Glutamatergic neuron (in vitro differentiated cells): ENCODE measurements at regions not wholly inside any gene's neighbourhood (a gene's known extent, or its start where the extent isn't known, plus 50 kb on each side); places are given as distances from the start of the nearest gene placed in this dataset.

Experiments used
- DNase-seq: peaks from one replicate; pipeline ENCODE4 v3.0.0; 2022
- H3K27ac Mint-ChIP-seq: one replicate; pipeline ENCODE4 v1.8.0; 2020; ENCODE audit warnings: mild to moderate bottlenecking, mixed read lengths, inconsistent platforms; ENCODE audit not compliant: unreplicated experiment
- H3K27me3 Mint-ChIP-seq: one replicate; pipeline ENCODE4 v1.8.0; 2020; ENCODE audit warnings: mild to moderate bottlenecking, moderate library complexity, mixed read lengths, inconsistent platforms; ENCODE audit not compliant: unreplicated experiment
- H3K36me3 Mint-ChIP-seq: one replicate; pipeline ENCODE4 v1.8.0; 2020; ENCODE audit warnings: mild to moderate bottlenecking, mixed read lengths, inconsistent platforms; ENCODE audit not compliant: unreplicated experiment
- H3K4me1 Mint-ChIP-seq: one replicate; pipeline ENCODE4 v1.8.0; 2020; ENCODE audit warnings: mild to moderate bottlenecking, low read depth, mixed read lengths, inconsistent platforms; ENCODE audit not compliant: unreplicated experiment
- H3K4me3 Mint-ChIP-seq: one replicate; pipeline ENCODE4 v1.8.0; 2020; ENCODE audit warnings: mild to moderate bottlenecking, mixed read lengths, inconsistent platforms; ENCODE audit not compliant: unreplicated experiment
- H3K9me3 Mint-ChIP-seq: one replicate; pipeline ENCODE4 v1.8.0; 2020; ENCODE audit warnings: mild to moderate bottlenecking, moderate library complexity, mixed read lengths, inconsistent platforms; ENCODE audit not compliant: unreplicated experiment
- CTCF ChIP-seq: fragments of 200-600 bp; sonication (generic); IDR thresholded peaks from one replicate; pipeline ENCODE4 v1.5.0; 2021; ENCODE audit not compliant: partially characterized antibody, unreplicated experiment

- H3K9me3 Mint-ChIP-seq: no peaks in the 10 kb centered on the region
- TF ChIP-seq CTCF: no peak
- no peak for DNase-seq
- H3K27me3 Mint-ChIP-seq: no peaks in the 10 kb centered on the region
- no peaks in the 10 kb centered on the region for H3K36me3 Mint-ChIP-seq
- no peak overlapping the region for H3K4me3 Mint-ChIP-seq
- H3K4me1 Mint-ChIP-seq: no peaks in the 10 kb centered on the region
- no peak overlapping the region for H3K27ac Mint-ChIP-seq
Measured at GRCh38 chr7:85565276-85565675, 378.4 kb upstream of the SEMA3D start.

- Mint-ChIP-seq H3K4me3 (no peak overlapping the region), H3K27ac (no peak overlapping the region), H3K27me3 (no peaks in the 10 kb centered on the region), H3K36me3 (no peaks in the 10 kb centered on the region), H3K9me3 (no peaks in the 10 kb centered on the region), H3K4me1 (no peaks in the 10 kb centered on the region)
- no peak for DNase-seq
- no peak for TF ChIP-seq CTCF
Measured at GRCh38 chr7:85564861-85565260, 378.0 kb upstream of the SEMA3D start.

- no peaks in the 10 kb centered on the region for H3K9me3 Mint-ChIP-seq
Measured at GRCh38 chr7:85561706-85562105, 374.9 kb upstream of the SEMA3D start.

GRCh38 chr7:85554236-85555178 lies 367.7 kb upstream of the SEMA3D start:
- peak; percentile 90 for TF ChIP-seq CTCF
- Mint-ChIP-seq H3K27me3 (no peaks in the 10 kb centered on the region), H3K27ac (no peak overlapping the region), H3K9me3 (no peaks in the 10 kb centered on the region), H3K4me1 (peaks cover 4% of the 10 kb centered on the region), H3K4me3 (no peak overlapping the region), H3K36me3 (no peaks in the 10 kb centered on the region)
- no peak for DNase-seq

More at GRCh38 chr7:85561706-85562105, 374.9 kb upstream of the SEMA3D start:
- TF ChIP-seq CTCF: no peak
- Mint-ChIP-seq H3K36me3 (no peaks in the 10 kb centered on the region), H3K27ac (no peak overlapping the region), H3K27me3 (no peaks in the 10 kb centered on the region), H3K4me3 (no peak overlapping the region), H3K4me1 (no peaks in the 10 kb centered on the region)
- DNase-seq: no peak
